Activated CD4-positive, CD25-positive, alpha-beta regulatory T cell treated with anti-CD3 and anti-CD28 coated beads, Interleukin-2, amount 50 U/mL, for 24 hours (primary cell): ENCODE measurements at regions not wholly inside any gene's neighbourhood (a gene's known extent, or its start where the extent isn't known, plus 50 kb on each side); places are given as distances from the start of the nearest gene placed in this dataset.

Experiments used
- ATAC-seq, 2 donors: fragments of 150-1000 bp; cut with Tn5 transposase; one replicate each; pipeline ENCODE4 v1.10.0; 2021; ENCODE audit warnings: mild to moderate bottlenecking in 1 of 2, moderate library complexity in 1 of 2

DNA sequence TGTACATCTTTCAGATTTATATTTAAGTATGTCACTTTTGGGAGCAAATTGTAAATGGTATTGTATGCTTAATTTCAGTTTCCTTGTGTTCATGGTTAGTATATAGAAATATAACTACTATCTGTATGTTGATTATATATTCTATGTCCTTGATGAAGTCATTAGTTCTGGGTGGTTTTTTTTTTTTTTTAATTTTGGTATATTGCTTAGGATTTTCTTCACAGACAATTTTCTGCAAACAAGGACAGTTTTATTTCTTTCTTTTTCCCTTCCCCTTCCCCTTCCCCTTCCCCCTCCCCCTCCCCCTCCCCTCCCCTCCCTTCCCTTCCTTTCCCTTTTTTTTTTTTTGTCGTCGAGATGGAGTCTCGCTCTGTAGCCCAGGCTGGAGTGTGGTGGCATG lies 430.0 kb downstream of the TYW1 start:
- ATAC-seq: no peak

DNA sequence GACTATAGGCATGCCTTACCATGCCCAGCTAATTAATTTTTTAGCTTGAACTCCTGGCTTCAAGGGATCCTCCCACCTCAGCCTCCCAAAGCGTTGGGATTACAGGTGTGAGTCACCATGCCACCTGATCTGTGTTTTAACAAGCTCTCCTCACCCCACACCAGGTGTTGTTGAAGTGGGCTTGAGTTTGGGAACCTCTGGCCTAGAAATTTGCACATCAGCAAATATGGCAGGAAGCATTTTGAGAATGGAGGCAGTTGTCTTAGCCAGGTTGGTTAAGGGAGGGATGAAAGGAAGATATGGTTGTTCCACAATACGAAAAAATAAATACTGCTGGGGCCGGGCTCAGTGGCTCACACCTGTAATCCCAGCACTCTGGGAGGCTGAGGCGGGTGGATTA lies 433.1 kb downstream of the TYW1 start:
- ATAC-seq: no peak

DNA sequence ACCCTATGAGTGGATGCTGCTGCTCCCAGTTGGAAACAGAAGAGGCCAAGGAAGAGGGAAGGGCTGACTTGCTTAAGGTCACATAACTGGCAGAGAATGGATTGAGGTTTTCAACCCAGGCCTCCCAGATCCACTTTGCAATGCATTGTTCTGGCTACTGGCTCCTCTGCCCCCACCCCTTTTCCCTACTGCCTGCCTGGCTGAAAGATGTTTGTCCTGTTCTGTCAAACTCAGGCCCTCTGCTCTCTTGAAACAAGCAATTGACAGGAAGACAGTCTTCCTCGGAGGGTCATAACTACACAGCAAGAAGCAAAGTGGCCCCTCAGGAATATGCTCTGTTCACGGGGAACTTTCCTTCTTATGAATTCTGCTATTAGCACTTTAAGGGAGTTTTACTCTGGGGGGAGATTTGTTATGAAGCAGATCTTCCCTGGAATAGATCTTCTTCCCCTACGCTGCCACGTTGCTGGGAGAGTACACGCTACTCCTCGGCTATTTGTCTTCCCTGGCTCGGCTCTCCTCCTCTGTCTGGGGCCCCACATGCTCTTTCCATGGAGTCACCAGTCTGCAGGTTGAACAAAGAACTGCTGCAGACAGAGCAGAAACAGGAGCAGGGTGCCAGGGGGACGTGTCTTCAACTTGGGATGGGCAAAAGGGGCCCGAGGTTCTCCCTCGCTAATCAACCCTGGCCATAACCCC lies 436.1 kb downstream of the TYW1 start:
- ATAC-seq: no peak

DNA sequence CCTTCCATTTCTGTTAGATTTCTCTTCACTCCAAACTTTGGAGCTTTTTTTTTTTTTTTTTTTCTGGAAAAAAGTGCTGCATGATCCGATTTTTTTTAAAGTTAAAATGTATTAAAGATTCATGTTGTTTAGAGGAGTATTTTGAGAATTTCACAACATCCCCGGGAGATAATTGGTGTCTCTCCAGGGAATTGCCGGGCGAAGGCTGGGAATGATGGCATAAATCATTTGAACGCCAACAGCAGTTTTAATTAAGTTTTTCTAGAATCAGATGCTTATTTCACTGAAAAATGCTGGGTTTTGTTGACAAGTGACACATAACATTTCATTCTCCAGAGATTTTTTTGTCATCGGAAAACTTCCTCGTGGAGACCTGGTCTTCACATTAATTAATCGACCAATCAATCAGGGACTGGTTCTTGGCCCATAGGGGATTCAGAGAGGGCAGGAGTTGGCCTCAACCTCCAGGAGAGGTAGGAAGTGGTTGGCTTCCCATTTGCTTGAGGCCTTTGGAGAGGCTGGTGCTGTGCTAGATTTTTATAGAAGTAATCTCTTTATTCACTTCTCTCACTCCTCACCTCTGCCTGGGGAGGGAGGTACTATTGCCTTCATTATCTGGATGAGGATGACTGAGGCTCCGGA lies 439.4 kb downstream of the TYW1 start:
- ATAC-seq: no peak

DNA sequence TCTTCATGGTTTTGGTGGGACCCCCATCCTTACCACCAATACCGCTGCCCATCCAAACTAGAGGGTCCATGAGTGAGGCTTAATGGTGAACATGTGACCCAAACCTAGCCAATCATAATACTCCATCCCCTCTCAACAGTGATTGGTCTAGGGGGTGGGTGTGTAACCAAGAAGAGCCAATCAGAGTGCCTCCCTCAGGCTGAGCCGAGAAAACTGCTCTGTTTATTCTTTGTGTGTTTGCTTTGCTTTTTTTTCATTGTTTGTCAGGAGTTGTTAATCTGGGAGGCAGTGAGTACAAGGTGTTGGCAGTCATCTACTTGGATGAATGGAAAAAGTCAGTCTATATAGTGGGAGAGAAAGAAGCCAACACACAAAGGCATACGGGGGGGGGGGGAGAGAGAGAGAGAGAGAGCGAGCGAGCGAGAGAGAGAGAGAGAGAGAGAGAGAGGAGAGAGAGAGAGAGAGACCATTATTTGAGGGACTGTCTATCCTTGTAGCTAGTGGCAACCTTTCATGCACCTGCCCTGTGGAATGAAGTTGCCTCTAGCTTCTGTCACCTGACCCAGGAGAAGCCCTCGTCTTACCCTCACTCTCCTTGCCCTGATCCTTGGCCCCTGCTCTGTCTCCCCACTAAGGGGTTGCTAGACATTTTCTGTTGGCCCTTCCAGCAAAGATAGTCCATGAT lies 441.7 kb downstream of the TYW1 start:
- ATAC-seq: no peak

DNA sequence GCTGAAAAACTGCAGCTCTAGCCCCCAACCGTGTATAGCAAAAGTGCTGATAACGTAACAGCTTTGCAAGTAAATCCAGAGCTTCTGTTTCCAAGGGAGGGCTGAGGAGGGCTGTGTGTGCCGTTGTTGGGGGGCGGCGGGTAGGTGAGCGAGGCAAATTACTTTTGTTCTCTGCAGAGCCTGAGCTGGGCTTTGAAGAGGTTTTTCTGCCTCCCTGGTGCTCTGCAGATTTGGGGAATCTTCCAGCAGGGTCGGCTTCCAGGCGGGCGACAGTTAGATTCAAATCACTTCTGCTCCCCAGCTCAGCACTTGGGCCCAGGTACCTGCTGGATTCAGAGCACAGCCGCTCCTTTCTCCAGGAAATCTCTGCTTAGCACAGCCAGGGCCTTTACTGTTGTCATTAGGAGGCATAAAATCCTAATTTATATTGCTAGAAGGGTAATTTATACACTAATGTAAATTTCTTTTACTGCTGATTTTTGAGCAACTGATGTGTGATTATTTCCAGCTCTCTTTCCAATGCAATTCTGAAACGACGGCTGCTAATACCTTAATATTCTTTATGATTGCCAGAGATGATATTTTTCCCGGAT lies 442.4 kb downstream of the TYW1 start:
- ATAC-seq: no peak

DNA sequence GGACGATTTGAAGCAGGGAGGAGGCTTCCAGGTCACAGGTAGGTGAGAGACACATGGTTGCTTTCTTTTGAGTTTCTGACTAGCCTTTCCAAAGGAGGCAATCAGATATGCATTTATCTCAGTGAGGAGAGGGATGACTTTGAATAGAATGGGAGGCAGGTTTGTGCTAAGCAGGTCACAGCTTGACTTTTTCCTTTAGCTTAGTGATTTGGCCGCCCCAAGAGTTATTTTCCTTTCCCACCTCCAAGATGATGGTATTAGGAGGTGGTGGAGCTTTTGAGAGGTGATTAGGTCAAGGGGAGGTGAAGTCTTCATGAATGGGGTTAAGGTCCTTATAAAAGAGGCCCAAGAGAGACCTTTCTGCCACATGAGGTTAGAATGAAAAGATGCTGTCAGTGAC lies 443.7 kb downstream of the TYW1 start:
- ATAC-seq: no peak

DNA sequence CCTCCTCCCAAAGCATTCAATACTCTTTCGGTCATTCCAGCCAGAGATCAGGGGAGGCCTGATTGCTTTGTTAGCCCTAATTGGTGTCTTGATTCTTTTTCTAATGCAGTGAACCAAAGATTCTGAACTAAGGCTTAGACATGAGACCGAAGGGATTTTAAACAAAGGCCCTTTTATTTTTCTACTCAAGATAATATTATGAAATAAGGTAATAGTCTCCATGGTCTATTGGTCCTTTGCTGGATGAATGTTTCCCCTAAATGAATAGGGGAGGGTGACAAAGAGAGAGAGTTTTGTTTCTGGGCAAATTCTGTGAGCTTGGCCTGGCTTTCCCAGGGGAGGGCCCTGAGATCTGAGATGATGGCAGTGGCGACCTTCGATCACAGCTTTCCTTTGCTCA lies 449.1 kb downstream of the TYW1 start:
- no peak for ATAC-seq

DNA sequence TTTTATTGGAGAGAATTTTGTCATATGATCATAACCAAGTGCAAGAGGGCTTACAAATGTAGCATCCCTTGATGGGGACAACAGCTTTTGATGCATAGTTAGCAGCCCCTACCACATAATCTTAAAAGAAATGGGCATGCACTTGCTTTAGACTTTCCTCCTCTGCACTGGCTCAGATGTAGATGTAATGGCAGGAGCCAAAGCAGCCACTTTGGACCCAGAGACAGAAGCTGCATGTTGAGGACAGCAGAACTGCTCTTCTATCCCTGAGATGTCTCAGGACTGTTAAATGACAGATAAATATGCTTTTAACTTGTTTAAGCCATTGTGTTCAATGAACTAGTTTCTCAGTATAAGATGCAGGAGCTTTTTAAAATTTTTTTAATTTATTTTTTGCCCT lies 450.7 kb downstream of the TYW1 start:
- no peak for ATAC-seq

DNA sequence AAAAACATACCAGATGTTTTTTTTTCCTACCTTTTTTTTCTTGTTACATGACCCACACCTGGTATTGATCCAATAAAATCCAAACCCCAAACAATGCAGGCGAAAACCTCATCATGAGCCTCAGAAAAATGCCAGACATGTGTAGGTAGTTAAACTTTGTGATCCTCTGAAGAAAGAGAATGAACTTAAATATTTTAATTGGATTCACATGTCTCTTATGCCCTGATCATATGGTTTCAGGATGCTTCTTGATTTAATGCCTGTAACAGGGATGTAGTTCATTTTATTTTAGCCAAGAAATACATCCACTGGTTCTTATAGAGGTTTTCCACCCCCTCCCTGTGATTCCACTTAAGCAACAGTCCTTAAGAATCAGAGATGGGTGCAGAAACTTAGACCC lies 451.6 kb downstream of the TYW1 start:
- no peak for ATAC-seq

DNA sequence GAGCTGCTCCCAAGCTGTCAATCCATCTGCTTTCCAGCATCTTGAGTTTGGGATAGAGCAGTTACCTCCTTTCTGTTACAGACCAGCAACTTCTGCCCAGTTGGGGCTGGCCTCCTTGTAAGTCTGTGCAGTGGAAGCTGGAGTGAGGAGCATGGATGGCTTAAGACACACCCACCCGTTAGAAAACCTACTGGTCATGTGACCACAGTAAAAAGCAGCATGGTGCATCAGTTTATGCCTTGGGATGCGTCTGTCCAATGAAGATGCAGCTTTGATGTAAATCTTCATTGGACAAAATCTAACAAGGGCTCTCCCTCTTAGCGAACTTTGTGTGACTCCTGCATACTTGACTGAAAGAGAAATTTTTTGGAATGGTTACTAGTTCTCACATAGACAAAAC lies 453.5 kb downstream of the TYW1 start:
- no peak for ATAC-seq

DNA sequence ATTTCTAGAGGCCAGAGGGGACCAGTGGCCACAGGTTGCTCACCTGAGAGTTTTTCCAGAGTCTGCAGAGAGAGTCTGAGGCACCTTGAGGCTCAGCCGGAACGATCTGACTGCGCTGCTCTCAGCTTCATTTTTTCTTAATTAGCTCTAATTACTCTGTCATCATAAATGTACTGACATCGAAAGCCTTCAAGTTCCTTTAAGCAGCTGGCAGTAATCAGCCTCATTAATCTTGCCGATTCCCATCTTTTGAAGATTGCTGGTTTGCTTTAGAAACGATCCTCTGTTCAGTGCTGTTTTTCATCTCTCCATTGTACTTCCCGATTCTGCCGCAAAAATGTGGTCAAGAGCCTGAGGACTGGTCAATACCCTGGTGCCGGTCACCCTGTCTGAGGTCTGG lies 454.7 kb downstream of the TYW1 start:
- ATAC-seq: no peak

DNA sequence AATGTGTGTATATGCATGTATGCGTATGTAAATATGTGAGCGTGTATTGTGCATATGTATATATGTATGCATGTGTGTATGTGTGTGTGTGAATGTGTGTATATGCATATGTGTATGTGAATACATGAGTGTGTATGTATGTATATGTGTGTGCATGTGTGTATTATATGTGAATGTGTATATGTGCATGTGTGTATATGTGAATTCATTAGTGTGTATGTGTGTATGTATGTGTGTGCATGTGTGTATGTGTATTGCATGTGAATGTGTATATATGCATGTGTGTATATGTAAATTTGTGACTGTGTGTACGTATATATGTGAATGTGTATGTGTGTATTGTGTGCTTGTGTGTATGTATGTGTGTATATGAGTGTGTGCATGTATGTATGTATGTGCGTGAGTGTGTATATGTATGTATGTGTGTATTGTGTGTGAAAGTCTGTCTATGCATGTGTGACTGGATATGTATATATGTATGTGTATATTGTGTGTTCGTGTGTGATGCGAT lies 455.9 kb downstream of the TYW1 start:
- no peak for ATAC-seq

DNA sequence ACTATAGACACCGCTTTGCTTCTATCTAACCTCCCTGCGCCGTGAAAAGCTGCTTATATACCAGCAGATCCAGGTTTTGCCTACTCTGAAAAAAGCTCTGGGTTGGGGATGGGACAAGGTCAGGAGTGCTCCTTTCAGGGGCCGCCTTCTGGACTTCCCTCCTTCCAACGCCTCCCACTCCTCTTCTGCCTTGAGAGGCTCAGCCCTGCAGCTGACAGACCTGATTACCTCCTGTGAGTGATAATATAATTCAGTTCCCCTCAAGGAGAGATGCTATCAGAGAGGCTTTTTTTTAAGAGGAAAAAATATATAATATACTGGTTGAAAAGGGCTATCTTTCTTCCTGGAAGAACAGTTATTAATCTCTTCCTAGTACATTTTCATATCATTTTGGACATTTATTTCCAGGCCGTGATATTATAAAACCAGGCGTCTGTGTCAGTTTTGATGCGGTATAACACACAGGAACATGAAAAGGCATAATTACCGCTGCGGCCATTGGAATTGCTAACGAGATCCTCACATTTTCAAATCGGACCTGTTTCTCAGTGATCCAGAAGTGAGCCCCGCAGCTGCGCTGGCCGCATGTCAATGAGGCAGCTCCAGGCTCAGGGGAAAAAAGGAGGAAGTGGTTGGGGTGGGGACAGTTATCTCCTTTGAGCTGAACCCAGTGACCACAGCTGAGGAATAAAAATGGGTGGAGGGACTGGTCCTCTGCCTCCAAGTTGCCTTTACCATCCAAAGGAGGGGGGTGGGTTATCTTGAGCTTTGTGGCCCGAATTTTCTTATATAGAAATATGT lies 457.1 kb downstream of the TYW1 start:
- no peak for ATAC-seq

DNA sequence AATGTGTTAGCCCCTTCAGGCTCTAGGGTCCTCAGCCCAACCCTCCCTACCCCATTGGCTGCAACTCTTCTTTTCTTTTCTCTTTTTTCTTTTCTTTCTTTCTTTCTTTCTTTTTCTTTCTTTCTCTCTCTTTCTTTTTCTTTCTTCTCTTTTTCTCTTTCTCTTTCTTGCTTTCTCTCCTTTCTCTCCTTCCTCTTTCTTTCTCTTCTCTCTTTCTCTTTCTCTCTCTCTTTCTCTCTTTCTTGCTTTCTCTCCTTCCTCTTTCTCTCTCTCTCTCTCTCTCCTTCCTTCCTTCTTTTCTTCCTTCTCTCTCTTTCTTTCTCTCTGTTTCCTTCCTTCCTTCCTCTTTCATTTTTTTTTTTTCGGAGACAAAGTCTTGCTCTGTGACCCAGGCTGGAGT lies 458.9 kb downstream of the TYW1 start:
- no peak for ATAC-seq

DNA sequence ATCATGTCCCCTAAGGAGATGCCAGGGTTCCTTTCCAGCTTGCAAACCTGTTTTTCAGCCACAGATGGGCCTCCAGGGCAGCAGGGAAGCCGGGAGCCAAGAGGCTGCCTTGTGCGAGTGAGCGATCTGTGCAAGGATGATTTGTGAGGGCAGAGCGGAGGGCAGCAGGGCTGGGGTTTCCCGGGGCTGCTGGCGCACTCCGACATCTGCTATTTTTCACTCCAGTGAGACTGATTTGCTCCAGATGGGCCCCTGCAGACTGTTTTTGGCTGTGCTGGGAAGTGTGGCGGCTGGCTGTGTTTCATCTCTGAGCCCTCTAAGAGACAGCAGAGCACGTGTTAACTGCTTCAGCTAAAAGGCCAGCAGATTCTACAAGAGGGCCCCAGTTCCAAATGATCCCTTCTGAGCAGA lies 466.2 kb downstream of the TYW1 start:
- no peak for ATAC-seq

DNA sequence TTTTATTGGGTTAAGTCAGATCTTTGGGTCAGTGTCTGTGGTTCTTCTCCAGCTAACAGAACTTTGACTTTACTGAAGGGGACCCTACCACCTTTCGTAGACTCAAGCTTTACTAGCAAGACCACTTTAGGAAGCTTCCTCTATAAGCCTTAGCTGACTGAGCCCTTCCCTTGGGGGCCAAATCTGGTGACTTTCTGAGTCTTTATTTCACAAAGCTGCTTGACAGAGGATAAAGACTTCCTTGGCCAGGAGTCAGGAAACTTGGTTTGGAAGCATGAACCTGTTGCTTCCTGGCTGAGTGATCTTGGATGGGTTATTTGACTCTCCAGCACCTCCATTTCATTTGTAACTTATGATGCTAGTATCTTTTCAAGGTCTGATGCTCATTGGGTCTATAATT lies 466.7 kb downstream of the TYW1 start:
- no peak for ATAC-seq

DNA sequence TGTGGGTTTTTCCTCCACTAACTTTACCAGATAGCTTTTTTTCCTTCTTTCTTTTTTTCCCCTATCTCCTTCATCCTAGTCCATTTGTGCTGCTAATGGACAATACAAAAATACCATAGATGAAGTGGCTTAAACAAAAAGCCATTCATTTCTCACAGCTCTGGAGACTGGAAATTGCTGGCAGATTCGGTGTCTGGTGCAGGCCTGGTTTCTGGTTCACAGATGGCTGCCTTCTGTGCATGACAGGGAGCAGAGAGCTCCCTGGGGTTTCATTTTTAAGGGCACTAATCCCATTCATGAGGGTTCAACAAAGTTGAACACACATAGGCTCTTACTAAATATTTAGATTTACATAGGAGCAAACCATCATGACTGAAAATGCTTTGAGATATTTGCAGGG lies 467.4 kb downstream of the TYW1 start:
- ATAC-seq: no peak

DNA sequence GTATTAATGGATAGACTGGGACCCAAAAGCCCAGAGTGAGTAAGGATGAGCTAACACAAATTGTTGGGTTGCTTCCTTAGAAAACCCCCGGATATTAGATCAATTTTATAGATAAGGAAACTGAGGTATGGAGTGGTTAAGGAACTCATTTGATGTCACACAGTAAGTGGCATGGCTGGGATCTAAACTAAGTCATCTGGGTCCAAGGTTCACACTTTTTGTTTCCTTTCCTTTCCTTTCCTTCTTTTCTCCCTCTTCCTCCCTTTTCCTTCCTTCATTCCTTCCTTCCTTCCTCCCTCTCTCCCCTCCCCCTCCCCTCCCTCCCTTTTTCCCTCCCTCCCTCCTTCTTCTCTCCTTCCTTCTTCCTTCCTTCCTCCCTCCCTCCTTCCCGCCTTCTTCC lies 469.5 kb downstream of the TYW1 start:
- no peak for ATAC-seq

DNA sequence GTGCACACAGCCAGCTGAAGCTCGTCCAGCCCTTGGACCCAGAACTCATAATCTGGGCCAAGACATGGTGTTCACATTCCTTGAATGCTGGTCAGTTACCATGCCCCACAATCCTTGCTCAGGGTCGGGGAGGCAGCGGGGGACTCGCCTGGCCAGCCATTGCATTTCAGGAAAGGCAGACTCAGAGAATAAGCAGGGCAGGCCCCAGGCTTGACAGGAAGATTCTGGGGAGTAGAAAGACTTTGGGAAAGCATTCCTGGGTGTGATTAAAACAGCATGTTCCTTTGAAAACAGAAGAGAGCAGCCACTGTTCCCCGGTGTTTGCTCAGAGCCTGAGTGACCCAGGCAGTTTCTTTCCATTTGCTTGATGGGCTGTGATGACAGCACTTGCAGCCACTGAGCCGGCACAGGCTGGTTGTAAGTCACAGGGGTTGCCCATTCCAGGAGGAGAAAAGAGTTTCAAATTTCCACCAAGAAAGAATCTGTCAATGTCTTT lies 473.7 kb downstream of the TYW1 start:
- ATAC-seq: no peak

DNA sequence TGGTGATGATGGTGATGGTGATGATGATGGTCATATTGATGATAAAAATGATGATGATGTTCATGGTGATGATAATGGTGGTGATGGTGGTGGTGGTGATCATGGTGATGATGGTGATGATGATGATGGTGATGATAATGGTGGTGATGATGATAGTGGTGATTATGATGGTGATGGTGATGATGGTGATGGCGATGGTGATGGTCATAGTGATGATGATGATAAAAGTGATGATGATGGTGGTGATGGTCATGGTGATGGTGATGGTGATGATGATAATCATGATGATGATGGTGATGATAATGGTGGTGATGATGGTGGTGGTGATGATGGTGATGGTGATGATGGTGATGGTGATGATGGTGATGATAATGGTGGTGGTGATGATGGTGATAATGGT lies 478.7 kb downstream of the TYW1 start:
- no peak for ATAC-seq

DNA sequence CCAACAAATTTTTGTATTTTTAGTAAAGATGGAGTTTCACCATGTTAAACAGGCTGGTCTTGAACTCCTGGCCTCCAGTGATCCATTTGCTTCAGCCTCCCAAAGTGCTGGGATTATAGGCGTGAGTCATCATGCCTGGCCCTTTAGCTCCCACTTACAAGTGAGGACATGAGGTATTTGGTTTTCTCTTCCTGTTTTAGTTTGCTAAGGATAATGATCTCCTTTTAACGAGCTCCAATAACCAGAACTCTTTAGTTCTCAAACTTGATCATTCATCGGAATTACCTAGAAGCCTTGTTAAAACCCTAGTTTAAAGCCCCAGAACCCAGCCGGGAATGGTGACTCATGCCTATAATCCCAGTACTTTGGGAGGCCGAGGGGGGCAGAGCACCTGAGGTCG lies 481.4 kb downstream of the TYW1 start:
- no peak for ATAC-seq
